Osteocyte (in vitro differentiated cells): ENCODE measurements at regions not wholly inside any gene's neighbourhood (a gene's known extent, or its start where the extent isn't known, plus 50 kb on each side); places are given as distances from the start of the nearest gene placed in this dataset.

Experiments
- DNase-seq: peaks from one replicate; pipeline ENCODE4 v3.0.0; 2021; ENCODE audit warnings: mixed read lengths; ENCODE audit not compliant: unreplicated experiment; ENCODE audit errors: extremely low spot score
- H3K27ac Mint-ChIP-seq: one replicate; pipeline ENCODE4 v1.8.0; 2021; ENCODE audit warnings: mild to moderate bottlenecking, mixed read lengths; ENCODE audit not compliant: unreplicated experiment
- H3K27me3 Mint-ChIP-seq: one replicate; pipeline ENCODE4 v1.8.0; 2021; ENCODE audit warnings: mixed read lengths; ENCODE audit not compliant: unreplicated experiment
- H3K36me3 Mint-ChIP-seq: one replicate; pipeline ENCODE4 v1.8.0; 2021; ENCODE audit warnings: mixed read lengths; ENCODE audit not compliant: unreplicated experiment
- H3K4me1 Mint-ChIP-seq: one replicate; pipeline ENCODE4 v1.8.0; 2021; ENCODE audit warnings: mixed read lengths; ENCODE audit not compliant: unreplicated experiment
- H3K4me3 Mint-ChIP-seq: one replicate; pipeline ENCODE4 v1.8.0; 2021; ENCODE audit warnings: mild to moderate bottlenecking, moderate library complexity, mixed read lengths; ENCODE audit not compliant: unreplicated experiment
- H3K9me3 Mint-ChIP-seq: one replicate; pipeline ENCODE4 v1.8.0; 2021; ENCODE audit warnings: mixed read lengths; ENCODE audit not compliant: unreplicated experiment
- CTCF ChIP-seq: fragments of 200-600 bp; sonication (generic); IDR thresholded peaks from 2 replicates; pipeline ENCODE4 v1.5.0; 2021; ENCODE audit warnings: antibody characterized with exemption, mild to moderate bottlenecking, moderate library complexity

DNA sequence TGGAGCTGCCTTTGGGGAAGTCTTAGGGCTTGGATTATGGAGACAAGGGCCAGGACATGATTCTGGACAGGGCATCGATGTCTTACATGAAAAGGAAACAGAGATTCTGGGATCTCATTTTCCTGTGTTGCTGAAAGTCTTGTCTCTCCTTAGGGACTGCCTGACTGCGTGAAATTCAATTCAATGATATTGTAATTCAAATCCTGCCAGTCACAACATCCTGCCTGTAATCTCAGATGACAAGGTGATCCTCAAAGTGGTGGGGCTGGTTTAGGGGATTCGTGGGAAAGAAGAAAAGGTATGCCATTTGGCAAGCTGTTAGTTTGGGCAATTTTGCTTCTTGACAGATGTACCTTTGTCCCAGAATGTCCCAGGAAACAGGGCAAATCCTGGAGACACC, 129.1 kb downstream of the KBTBD8 start:
- no peak for TF ChIP-seq CTCF
- H3K36me3 Mint-ChIP-seq, result no peaks in the 10 kb centered on the region
- H3K9me3 Mint-ChIP-seq, result no peaks in the 10 kb centered on the region
- H3K4me3 Mint-ChIP-seq, result no peak overlapping the region
- H3K4me1 Mint-ChIP-seq, result no peaks in the 10 kb centered on the region
- no peak for DNase-seq
- no peak overlapping the region for H3K27ac Mint-ChIP-seq
- H3K27me3 Mint-ChIP-seq, result peaks cover 5% of the 10 kb centered on the region

- no peaks in the 10 kb centered on the region for H3K36me3 Mint-ChIP-seq
- no peaks in the 10 kb centered on the region for H3K27me3 Mint-ChIP-seq
- no peak overlapping the region for H3K4me3 Mint-ChIP-seq
- peaks cover 27% of the 10 kb centered on the region for H3K9me3 Mint-ChIP-seq
- no peak for TF ChIP-seq CTCF
- no peak overlapping the region for H3K27ac Mint-ChIP-seq
- no peak for DNase-seq
- H3K4me1 Mint-ChIP-seq, result no peaks in the 10 kb centered on the region
Measured at GRCh38 chr3:67142432-67142831, 144.3 kb downstream of the KBTBD8 start.

DNA sequence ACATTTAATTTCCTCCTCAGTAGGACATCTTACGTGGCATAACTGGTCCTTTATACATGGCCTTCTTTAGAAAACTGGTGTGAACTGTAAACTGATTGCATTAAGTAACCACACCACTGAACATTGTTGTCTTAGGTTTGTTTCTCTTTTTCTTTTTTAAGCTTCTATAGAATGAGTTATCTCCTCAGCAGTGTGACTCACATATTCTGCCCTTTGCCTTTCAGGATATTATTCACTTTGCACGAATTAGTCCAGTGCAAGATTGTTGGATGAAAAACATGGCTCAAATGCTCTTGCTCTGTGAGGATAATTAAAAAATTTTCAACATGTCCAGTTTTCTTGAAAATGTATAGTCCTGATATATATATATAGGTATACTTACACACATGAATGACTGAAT, 147.6 kb downstream of the KBTBD8 start:
- DNase-seq, result no peak
- H3K4me3 Mint-ChIP-seq, result no peak overlapping the region
- H3K27me3 Mint-ChIP-seq, result no peaks in the 10 kb centered on the region
- H3K4me1 Mint-ChIP-seq, result no peaks in the 10 kb centered on the region
- H3K27ac Mint-ChIP-seq, result no peak overlapping the region
- no peak for TF ChIP-seq CTCF
- H3K36me3 Mint-ChIP-seq, result no peaks in the 10 kb centered on the region
- H3K9me3 Mint-ChIP-seq, result peaks cover 17% of the 10 kb centered on the region

- Mint-ChIP-seq H3K27me3 (no peaks in the 10 kb centered on the region), H3K9me3 (peaks cover 16% of the 10 kb centered on the region), H3K36me3 (no peaks in the 10 kb centered on the region), H3K4me1 (no peaks in the 10 kb centered on the region), H3K27ac (no peak overlapping the region), H3K4me3 (no peak overlapping the region)
- no peak for TF ChIP-seq CTCF
- DNase-seq, result no peak
Measured at GRCh38 chr3:67154429-67154828, 156.3 kb downstream of the KBTBD8 start.

- H3K4me3 Mint-ChIP-seq, result no peak overlapping the region
- DNase-seq, result no peak
- TF ChIP-seq CTCF, result no peak
- H3K36me3 Mint-ChIP-seq, result no peaks in the 10 kb centered on the region
- no peak overlapping the region for H3K27ac Mint-ChIP-seq
- no peaks in the 10 kb centered on the region for H3K9me3 Mint-ChIP-seq
- H3K4me1 Mint-ChIP-seq, result no peaks in the 10 kb centered on the region
- no peaks in the 10 kb centered on the region for H3K27me3 Mint-ChIP-seq
Measured at GRCh38 chr3:67167481-67167880, 169.4 kb downstream of the KBTBD8 start.
